HL-60 (cell line): ENCODE measurements at regions not wholly inside any gene's neighbourhood (a gene's known extent, or its start where the extent isn't known, plus 50 kb on each side); places are given as distances from the start of the nearest gene placed in this dataset.

Experiments used
- DNase-seq, 2 experiments: peaks; one replicate each; pipeline ENCODE4 v3.0.0-alpha.2; 2010 to 2020; ENCODE audit warnings: low read depth in 1 of 2, low spot score in 1 of 2
- H3K27ac ChIP-seq: fragments of 250-450 bp; sonication (Bioruptor Pico); replicated peaks from 2 replicates; pipeline ENCODE4 v1.5.1; 2020; ENCODE audit warnings: mild to moderate bottlenecking, moderate library complexity
- H3K27me3 ChIP-seq: fragments of 250-450 bp; sonication (Bioruptor Pico); 2 replicates; pipeline ENCODE4 v1.5.1; 2021; ENCODE audit warnings: mild to moderate bottlenecking, moderate library complexity; ENCODE audit not compliant: insufficient read depth, poor library complexity, severe bottlenecking
- H3K4me3 ChIP-seq: replicated peaks from 2 replicates; pipeline ENCODE4 v1.5.1; 2011; ENCODE audit warnings: mild to moderate bottlenecking, control low read depth, low read length; ENCODE audit not compliant: insufficient read depth
- GABPA ChIP-seq: IDR thresholded peaks from 2 replicates; pipeline ENCODE4 v1.6.1; 2012; ENCODE audit warnings: low read depth
- POLR2AphosphoS5 ChIP-seq: IDR thresholded peaks from 2 replicates; pipeline ENCODE4 v1.6.1; 2012; ENCODE audit warnings: low read depth
- SPI1 ChIP-seq: IDR thresholded peaks from 2 replicates; pipeline ENCODE4 v1.6.1; 2012; ENCODE audit warnings: low read depth, mild to moderate bottlenecking, borderline replicate concordance
- TF ChIP-seq, protein P1 (sequence below): IDR thresholded peaks from one replicate; pipeline ENCODE4 v1.5.1; 2011; ENCODE audit warnings: low read length, control low read depth, inconsistent platforms; ENCODE audit not compliant: insufficient read depth
- TF ChIP-seq, protein P2 (sequence below): IDR thresholded peaks from 2 replicates; pipeline ENCODE4 v1.6.1; 2012; ENCODE audit warnings: low read depth; ENCODE audit not compliant: insufficient replicate concordance

DNA sequence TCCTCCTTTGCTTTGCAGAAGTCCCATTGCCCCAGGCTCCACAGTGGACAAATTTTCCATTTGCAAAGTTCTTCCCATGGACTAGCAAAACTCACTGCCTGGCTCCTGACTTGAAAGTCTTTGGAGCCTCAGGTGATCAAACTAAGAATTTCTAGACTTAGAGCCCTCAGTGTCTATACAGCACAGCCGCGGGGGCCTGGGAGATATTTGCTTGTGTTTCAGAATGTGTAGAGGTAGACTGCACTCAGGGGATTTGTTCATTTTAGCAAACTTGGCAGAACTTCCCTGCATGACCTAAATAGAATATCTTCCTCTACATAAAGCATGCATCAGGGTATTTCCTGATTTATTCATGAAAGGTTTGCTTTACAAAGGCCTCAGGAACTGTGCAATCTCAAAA, 384.2 kb upstream of the ZNF462 start:
- DNase-seq = no peak
- TF ChIP-seq GABPA (no peak), SPI1 (no peak), POLR2AphosphoS5 (no peak)
- TF ChIP-seq, protein P1, sequence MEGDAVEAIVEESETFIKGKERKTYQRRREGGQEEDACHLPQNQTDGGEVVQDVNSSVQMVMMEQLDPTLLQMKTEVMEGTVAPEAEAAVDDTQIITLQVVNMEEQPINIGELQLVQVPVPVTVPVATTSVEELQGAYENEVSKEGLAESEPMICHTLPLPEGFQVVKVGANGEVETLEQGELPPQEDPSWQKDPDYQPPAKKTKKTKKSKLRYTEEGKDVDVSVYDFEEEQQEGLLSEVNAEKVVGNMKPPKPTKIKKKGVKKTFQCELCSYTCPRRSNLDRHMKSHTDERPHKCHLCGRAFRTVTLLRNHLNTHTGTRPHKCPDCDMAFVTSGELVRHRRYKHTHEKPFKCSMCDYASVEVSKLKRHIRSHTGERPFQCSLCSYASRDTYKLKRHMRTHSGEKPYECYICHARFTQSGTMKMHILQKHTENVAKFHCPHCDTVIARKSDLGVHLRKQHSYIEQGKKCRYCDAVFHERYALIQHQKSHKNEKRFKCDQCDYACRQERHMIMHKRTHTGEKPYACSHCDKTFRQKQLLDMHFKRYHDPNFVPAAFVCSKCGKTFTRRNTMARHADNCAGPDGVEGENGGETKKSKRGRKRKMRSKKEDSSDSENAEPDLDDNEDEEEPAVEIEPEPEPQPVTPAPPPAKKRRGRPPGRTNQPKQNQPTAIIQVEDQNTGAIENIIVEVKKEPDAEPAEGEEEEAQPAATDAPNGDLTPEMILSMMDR = no peak
- TF ChIP-seq, protein P2, sequence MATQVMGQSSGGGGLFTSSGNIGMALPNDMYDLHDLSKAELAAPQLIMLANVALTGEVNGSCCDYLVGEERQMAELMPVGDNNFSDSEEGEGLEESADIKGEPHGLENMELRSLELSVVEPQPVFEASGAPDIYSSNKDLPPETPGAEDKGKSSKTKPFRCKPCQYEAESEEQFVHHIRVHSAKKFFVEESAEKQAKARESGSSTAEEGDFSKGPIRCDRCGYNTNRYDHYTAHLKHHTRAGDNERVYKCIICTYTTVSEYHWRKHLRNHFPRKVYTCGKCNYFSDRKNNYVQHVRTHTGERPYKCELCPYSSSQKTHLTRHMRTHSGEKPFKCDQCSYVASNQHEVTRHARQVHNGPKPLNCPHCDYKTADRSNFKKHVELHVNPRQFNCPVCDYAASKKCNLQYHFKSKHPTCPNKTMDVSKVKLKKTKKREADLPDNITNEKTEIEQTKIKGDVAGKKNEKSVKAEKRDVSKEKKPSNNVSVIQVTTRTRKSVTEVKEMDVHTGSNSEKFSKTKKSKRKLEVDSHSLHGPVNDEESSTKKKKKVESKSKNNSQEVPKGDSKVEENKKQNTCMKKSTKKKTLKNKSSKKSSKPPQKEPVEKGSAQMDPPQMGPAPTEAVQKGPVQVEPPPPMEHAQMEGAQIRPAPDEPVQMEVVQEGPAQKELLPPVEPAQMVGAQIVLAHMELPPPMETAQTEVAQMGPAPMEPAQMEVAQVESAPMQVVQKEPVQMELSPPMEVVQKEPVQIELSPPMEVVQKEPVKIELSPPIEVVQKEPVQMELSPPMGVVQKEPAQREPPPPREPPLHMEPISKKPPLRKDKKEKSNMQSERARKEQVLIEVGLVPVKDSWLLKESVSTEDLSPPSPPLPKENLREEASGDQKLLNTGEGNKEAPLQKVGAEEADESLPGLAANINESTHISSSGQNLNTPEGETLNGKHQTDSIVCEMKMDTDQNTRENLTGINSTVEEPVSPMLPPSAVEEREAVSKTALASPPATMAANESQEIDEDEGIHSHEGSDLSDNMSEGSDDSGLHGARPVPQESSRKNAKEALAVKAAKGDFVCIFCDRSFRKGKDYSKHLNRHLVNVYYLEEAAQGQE = no peak
- Histone ChIP-seq H3K4me3 (no peak overlapping the region), H3K27me3 (no peaks in the 10 kb centered on the region), H3K27ac (no peak overlapping the region)

DNA sequence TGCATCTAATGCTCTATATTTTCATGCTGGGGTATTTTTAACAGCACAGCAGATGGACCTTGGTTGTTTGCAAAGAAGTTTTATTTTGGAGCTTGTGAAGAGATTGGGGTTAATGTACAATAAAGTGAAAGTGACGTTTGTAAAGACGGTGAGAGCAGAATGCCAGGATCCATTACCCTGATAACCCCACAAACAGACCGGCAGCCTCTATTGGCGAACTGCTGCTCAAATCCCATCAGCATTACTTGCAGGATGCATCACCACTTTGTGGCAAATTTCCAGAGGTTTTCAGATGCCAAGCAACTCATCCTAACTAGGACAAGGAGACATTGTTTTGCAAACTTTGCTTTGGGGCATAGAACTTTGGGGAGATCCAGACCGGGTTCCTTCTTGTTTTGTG, 383.3 kb upstream of the ZNF462 start:
- Histone ChIP-seq H3K27me3 (no peaks in the 10 kb centered on the region), H3K27ac (no peak overlapping the region), H3K4me3 (no peak overlapping the region)
- no peak for DNase-seq
- TF ChIP-seq, protein P1 = no peak
- TF ChIP-seq SPI1 (no peak), GABPA (no peak), POLR2AphosphoS5 (no peak)
- TF ChIP-seq, protein P2 = no peak

DNA sequence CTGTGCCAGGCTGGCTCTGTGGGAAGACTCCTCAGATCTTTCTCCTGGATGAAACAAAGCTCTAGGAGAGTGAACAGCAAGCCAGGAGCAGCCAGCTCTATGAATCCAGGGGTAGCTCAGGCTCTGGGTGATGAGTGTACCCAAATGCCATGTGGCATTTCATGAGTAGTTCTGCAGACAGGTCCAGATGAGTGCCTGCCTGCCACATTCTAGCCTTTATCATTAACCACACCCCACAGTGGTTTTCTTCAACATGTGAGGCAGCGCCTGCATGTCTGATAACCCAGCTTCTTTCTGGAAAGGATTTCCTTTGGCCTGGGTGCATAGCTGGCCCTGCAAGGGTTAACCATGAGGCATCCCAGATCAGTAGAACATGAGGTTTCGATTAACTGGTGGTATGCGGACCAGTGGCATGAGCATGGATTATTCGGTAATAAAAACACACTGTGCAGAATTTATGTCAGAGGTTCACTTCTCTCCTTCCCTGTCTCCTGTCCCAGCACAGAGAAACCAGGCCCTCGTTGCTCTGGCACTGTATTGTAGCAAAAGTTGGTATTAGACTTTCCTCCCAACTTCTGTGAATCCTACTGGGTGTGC, 381.9 kb upstream of the ZNF462 start:
- no peak overlapping the region for H3K4me3 ChIP-seq
- H3K27ac ChIP-seq = no peak overlapping the region
- no peaks in the 10 kb centered on the region for H3K27me3 ChIP-seq
- TF ChIP-seq, protein P2 = no peak
- no peak for TF ChIP-seq GABPA
- TF ChIP-seq, protein P1 = no peak
- no peak for TF ChIP-seq SPI1
- TF ChIP-seq POLR2AphosphoS5 = no peak
- DNase-seq = no peak
